Thoracic aorta (tissue), 2 donors: ENCODE measurements at regions not wholly inside any gene's neighbourhood (a gene's known extent, or its start where the extent isn't known, plus 50 kb on each side); places are given as distances from the start of the nearest gene placed in this dataset.
"Not testable (repeated sequence)": the region's sequence is repeated elsewhere in the genome, so short reads cannot be mapped to it uniquely, and the experiment has no call there.

Experiments
- ATAC-seq: fragments of 150-250 bp; one replicate; pipeline ENCODE4 v1.8.0; 2017; ENCODE audit warnings: low read depth; ENCODE audit not compliant: insufficient number of reproducible peaks, low FRiP score
- DNase-seq: peaks from one replicate; pipeline ENCODE4 v3.0.0-alpha.2; 2020; ENCODE audit warnings: low spot score
- H3K27ac ChIP-seq, 2 donors: fragments of 200-600 bp; sonication (generic); 1 replicate in 1 of 2; 2 replicates in 1 of 2; pipeline ENCODE4 v1.5.1; 2016; ENCODE audit warnings: mild to moderate bottlenecking in 2 of 2, moderate library complexity in 2 of 2
- H3K27me3 ChIP-seq: fragments of 200-600 bp; sonication (generic); replicated peaks from 2 replicates; pipeline ENCODE4 v1.6.0; 2016; ENCODE audit warnings: mild to moderate bottlenecking; ENCODE audit not compliant: insufficient read depth
- H3K36me3 ChIP-seq: fragments of 200-600 bp; sonication (generic); one replicate; pipeline ENCODE4 v1.5.1; 2016
- H3K4me1 ChIP-seq, 2 donors: fragments of 200-600 bp; sonication (generic); 1 replicate in 1 of 2; 2 replicates in 1 of 2; pipeline versions ENCODE4 v1.5.1 to v1.6.0; 2016; ENCODE audit warnings: low read depth in 2 of 2, mild to moderate bottlenecking in 1 of 2; ENCODE audit not compliant: control insufficient read depth in 1 of 2
- H3K4me3 ChIP-seq: fragments of 200-600 bp; sonication (generic); 2 replicates; pipeline ENCODE4 v1.5.1; 2016; ENCODE audit warnings: mild to moderate bottlenecking
- H3K9me3 ChIP-seq: fragments of 200-600 bp; sonication (generic); 2 replicates; pipeline ENCODE4 v1.5.1; 2016
- CTCF ChIP-seq: fragments of 200-600 bp; sonication (generic); IDR thresholded peaks from one replicate; pipeline ENCODE4 v1.5.1; 2019; ENCODE audit warnings: antibody characterized with exemption

GRCh38 chr10:30686708-30687107, 57.2 kb upstream of the LYZL2 start:
- no peak for ATAC-seq
- no peaks in the 10 kb centered on the region for H3K36me3 ChIP-seq
- no peaks in the 10 kb centered on the region for H3K27me3 ChIP-seq
- TF ChIP-seq CTCF: no peak
- no peak overlapping the region for H3K27ac ChIP-seq
- no peak for DNase-seq
- no peak overlapping the region for H3K4me3 ChIP-seq
- H3K9me3 ChIP-seq: no peaks in the 10 kb centered on the region
- no peaks in the 10 kb centered on the region for H3K4me1 ChIP-seq

- TF ChIP-seq CTCF: no peak
- Histone ChIP-seq H3K4me1 (no peaks in the 10 kb centered on the region), H3K4me3 (no peak overlapping the region), H3K27ac (no peak overlapping the region), H3K36me3 (no peaks in the 10 kb centered on the region), H3K27me3 (no peaks in the 10 kb centered on the region), H3K9me3 (no peaks in the 10 kb centered on the region)
- no peak for ATAC-seq
- DNase-seq: no peak
These were observed 53.9 kb upstream of the LYZL2 start for GRCh38 chr10:30683496-30683895.

- not testable (repeated sequence) for H3K27ac ChIP-seq, H3K4me1 ChIP-seq, H3K9me3 ChIP-seq, H3K4me3 ChIP-seq, H3K27me3 ChIP-seq, H3K36me3 ChIP-seq
- ATAC-seq (peak; percentile 78), DNase-seq (peak; percentile 11)
These were observed 53.0 kb upstream of the LYZL2 start for GRCh38 chr10:30682377-30683199.

- Histone ChIP-seq H3K27me3 (no peaks in the 10 kb centered on the region), H3K27ac (no peak overlapping the region), H3K9me3 (no peaks in the 10 kb centered on the region), H3K4me1 (no peaks in the 10 kb centered on the region), H3K4me3 (no peak overlapping the region), H3K36me3 (no peaks in the 10 kb centered on the region)
- no peak for ATAC-seq
- DNase-seq: no peak
- no peak for TF ChIP-seq CTCF
These were observed 51.4 kb upstream of the LYZL2 start for GRCh38 chr10:30680908-30681307.
